Aorta (tissue), 5 donors: ENCODE measurements at regions not wholly inside any gene's neighbourhood (a gene's known extent, or its start where the extent isn't known, plus 50 kb on each side); places are given as distances from the start of the nearest gene placed in this dataset.

Experiments
- ATAC-seq: fragments of 200-7000 bp; cut with Tn5 transposase; one replicate; pipeline ENCODE4 v1.9.1; 2022; ENCODE audit warnings: moderate library complexity; ENCODE audit not compliant: low FRiP score
- DNase-seq, 2 donors: peaks; one replicate each; pipeline ENCODE4 v3.0.0-alpha.2; 2020
- H3K27ac ChIP-seq, 2 donors: one replicate each; pipeline ENCODE4 v1.5.1; 2013; ENCODE audit warnings: low read length in 2 of 2, mild to moderate bottlenecking in 2 of 2, moderate library complexity in 2 of 2, control low read depth in 1 of 2, inconsistent platforms in 1 of 2, low read depth in 1 of 2
- H3K27me3 ChIP-seq, 2 donors: one replicate each; pipeline ENCODE4 v1.6.1; 2013; ENCODE audit warnings: control low read depth in 1 of 2, low read length in 1 of 2, mild to moderate bottlenecking in 1 of 2, moderate library complexity in 1 of 2; ENCODE audit not compliant: insufficient read depth in 2 of 2, control insufficient read depth in 1 of 2
- H3K36me3 ChIP-seq, 2 donors: one replicate each; pipeline ENCODE4 v1.6.1; 2013; ENCODE audit warnings: control low read depth in 1 of 2, low read length in 1 of 2, mild to moderate bottlenecking in 1 of 2; ENCODE audit not compliant: insufficient read depth in 2 of 2, control insufficient read depth in 1 of 2
- H3K4me1 ChIP-seq, 2 donors: one replicate each; pipeline ENCODE4 v1.6.1; 2013; ENCODE audit warnings: low read length in 2 of 2, control low read depth in 1 of 2, mild to moderate bottlenecking in 1 of 2, moderate library complexity in 1 of 2; ENCODE audit not compliant: insufficient read depth in 2 of 2, control insufficient read depth in 1 of 2
- H3K4me3 ChIP-seq, 2 donors: one replicate each; pipeline ENCODE4 v1.5.1; 2013; ENCODE audit warnings: low read length in 2 of 2, control low read depth in 1 of 2, mild to moderate bottlenecking in 1 of 2
- H3K9me3 ChIP-seq: one replicate; pipeline ENCODE4 v1.6.1; 2013; ENCODE audit warnings: mild to moderate bottlenecking, low read length; ENCODE audit not compliant: control insufficient read depth
- WGBS, 2 donors: extraction: QIAGEN DNeasy Blood & Tissue Kit; methylation state at CpG; one replicate each; pipeline ENCODE4 v1.1.7; 2013; 5-methylcytosine and 5-hydroxymethylcytosine counted together
- intact Hi-C, 2 donors: fragments of 100-400 bp; cut with DNase I; formaldehyde crosslinking; loops; one replicate each; pipeline versions ENCODE4 v1.14.2 to v1.15.0; 2022
- donor health status: healthy with polysubstance abuse.
- donor health status: Bipolar disorder and iron deficiency.
- donor health status: DM: no; HTN: no; CAD: no.
- donor health status: DM: no; HTN: no; CAD: no.
- donor health status: DM: yes; HTN: yes; CAD: no.

DNA sequence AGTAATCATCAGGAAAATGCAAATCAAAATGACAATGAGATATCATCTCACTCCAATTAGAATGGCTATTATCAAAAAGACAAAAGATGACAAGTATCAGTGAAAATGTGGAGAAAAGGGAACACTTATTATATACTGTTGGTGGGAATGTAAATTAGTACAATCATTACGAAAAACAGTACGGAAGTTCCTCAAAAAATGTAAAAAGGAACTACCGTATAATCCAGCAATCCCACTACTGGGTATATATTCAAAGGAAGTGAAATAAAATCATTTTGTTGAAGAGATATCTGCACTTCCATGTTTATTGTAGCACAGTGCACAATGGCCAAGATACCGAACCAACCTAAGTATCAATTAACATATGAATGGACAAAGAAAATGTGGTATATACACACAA, 52.4 kb upstream of the TEX51 start:
- 94 to 97% methylated on average over 4 of the region's 4 CpGs for WGBS, 2 donors
- H3K27me3 ChIP-seq: no peaks in the 10 kb centered on the region
- no peaks in the 10 kb centered on the region for H3K9me3 ChIP-seq
- ATAC-seq (no peak), DNase-seq (no peak)
- no peak overlapping the region for H3K27ac ChIP-seq
- H3K4me3 ChIP-seq: no peak overlapping the region
- H3K4me1 ChIP-seq: no peaks in the 10 kb centered on the region
- intact Hi-C loops: no loop called here
- H3K36me3 ChIP-seq: no peaks in the 10 kb centered on the region
